ENCODE measurements at regions not wholly inside any gene's neighbourhood (a gene's known extent, or its start where the extent isn't known, plus 50 kb on each side); places are given as distances from the start of the nearest gene placed in this dataset.

GRCh38 chr3:3241596-3241995, 62.1 kb upstream of the CRBN start:
- TF ChIP-seq POLR2A (IDR thresholded peaks at IDR 0.05) (no peak), CTCF (IDR thresholded peaks at IDR 0.05) (no peak), EP300 (IDR thresholded peaks at IDR 0.05) (no peak), POLR2AphosphoS5 (IDR thresholded peaks at IDR 0.05) (no peak)
